ENCODE measurements at regions not wholly inside any gene's neighbourhood (a gene's known extent, or its start where the extent isn't known, plus 50 kb on each side); places are given as distances from the start of the nearest gene placed in this dataset.
"Not testable (repeated sequence)": the region's sequence is repeated elsewhere in the genome, so short reads cannot be mapped to it uniquely, and the experiment has no call there.

DNA sequence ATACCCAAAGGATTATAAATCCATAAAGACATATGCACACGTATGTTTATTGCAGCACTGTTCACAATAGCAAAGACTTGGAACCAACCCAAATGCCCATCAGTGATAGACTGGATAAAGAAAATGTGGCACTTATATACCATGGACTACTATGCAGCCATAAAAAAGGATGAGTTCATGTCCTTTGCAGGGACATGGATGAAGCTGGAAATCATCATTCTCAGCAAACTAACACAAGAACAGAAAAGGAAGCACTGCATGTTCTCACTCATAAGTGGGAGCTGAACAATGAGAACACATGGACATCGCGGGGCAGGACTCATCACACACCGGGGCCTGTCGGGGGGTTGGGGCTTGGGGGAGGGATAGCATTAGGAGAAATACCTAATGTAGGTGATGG lies 108.2 kb downstream of the C16orf95 start:
- not testable (repeated sequence) for DNase-seq (ENCODE audit: low spot score)

DNA sequence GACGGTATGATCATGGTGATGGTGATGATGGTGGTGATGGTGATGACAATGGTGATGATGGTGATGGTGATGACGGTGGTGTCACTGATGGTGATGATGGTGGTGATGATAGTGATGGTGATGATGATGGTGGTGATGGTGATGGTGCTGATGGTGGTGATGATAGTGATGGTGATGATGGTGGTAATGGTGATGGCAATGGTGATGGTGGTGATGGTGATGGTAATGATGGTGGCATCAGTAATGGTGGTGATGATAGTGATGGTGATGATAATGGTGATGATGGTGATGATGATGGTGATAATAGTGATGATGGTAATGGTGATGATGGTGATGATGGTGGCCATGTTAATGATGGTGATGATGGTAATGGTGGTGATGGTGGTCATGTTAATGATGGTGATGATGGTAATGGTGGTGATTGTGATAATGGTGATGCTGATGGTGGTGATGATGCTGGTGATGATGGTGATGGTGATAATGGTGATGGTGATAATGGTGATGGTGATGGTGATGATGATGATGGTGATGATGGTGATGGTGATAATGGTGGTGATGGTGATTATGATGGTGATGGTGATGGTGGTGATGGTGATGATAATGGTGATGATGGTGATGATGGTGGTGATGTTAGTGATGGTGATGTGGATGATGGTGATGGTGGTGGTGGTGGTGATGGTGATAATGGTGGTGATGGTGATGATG lies 107.2 kb downstream of the C16orf95 start:
- DNase-seq (ENCODE audit: low spot score): no peak

DNA sequence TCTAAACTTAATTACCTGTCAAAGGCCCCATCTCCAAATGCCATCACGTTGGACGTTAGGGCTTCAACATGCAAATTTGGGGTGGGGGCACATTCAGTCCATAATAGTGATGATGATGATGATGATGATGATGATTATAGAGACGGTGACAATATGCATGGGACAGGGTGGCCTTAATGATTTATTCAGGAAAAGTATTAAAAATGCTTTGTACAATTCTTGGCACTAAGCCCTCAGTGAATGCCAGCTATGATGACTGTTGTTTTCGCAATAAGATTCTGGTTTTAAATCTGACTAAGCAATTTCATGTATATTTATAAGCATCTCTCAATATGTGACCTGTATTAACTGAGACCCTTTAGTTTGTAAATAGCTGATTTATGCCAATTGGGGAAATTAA lies 106.3 kb downstream of the C16orf95 start:
- no peak for DNase-seq (ENCODE audit: low spot score)

DNA sequence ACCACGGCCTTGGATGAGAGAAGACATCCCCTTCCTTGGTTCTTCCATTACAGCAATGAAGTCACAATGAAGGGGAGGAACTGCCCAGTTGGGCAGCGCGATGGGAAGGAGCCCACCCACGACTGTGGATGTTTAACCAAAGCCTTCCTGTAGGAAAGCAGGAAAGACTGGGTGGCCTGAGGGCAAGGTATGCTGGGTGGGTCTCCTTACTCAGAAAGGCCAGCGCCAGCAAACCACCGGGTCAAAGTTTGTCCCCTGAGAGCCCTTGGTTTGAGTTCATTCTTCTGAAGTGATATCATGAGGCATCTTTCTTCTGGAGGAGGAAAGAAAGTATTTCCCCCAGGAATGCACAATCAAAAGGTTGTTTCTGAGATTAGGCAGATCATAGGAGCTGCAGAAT lies 105.2 kb downstream of the C16orf95 start:
- DNase-seq (ENCODE audit: low spot score): no peak

DNA sequence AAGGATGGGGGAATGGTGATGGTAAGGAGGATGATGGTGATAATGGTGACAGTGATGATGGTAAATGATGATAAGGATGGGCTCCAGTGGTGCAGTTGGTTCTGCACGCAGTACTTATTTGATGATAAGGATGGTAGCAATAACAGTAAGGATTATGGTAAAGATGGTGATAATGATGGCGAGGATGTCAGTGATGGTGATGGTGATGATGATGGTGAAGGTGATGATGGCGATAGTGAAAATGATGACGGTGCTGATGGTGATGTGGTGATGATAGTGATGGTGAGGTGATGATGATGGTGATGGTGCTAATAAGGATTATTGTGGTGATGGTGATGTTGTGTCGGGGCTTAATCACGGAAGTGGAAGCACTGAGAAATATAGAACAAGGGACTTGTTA lies 103.7 kb downstream of the C16orf95 start:
- no peak for DNase-seq (ENCODE audit: low spot score)

DNA sequence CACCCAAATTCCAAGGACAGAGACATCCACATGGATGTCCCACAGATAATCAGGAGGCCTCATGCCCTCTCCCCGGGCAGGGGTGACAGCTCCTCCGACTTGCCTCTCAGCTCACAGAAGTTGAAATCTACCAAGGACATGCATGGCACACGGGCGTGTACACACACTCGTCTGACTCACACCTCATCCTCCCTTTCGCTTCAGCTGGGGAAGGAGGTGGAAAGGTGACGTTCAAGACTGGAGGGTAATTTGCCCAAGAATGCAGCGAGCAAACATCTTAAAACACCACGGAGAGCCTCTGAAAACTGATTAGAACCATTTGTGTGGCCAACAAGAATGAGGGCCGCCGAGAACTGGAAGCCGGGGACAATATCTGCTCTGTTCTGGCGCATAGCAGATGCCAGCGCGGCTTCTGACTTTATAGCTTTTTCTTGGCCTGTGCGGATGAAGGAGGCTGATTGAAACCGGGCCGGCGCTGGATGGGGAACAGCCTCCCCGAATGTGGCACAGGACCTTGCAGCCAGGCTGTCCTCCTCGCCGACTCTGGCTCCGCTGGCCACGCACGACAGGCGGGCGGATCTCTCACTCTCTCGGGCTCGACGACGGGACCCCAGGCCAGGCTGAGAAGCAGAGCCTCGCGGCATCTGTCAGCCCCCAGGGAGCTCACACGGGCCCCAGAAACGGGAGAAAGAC lies 100.9 kb downstream of the C16orf95 start:
- no peak for DNase-seq (ENCODE audit: low spot score)

DNA sequence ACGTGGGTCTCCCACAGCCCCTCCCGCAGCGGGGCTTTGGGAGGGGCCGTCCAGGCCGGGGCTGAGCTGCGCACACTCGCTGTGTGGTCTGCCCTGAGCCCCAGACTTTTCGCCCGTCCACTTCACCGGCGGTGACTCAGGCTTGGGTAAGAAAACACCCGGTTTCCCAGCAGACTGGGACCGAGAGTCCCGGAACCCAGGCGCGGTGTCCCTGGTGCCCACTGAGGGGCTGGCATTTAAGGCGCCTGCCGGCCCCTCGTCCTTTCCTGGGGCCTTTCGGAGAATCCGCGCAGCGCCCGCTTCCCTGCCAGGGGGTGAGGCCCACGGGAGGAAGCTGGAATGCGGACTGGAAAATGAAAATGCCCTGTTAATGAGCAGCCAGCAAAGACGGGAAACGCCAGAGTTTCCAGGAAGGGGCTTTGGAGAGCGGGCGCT lies 100.3 kb downstream of the C16orf95 start:
- DNase-seq (ENCODE audit: low spot score): no peak

DNA sequence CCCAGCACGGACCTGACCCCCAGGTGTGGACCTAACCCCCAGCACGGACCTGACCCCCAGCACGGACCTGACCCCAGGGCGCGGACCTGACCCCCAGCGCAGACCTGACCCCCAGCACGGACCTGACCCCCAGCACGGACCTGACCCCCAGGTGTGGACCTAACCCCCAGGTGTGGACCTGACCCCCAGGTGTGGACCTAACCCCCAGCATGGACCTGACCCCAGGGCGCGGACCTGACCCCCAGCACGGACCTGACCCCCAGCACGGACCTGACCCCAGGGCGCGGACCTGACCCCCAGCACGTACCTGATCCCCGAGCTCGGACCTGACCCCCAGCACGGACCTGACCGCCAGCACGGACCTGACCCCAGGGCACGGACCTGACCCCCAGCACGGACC lies 99.4 kb downstream of the C16orf95 start:
- DNase-seq (ENCODE audit: low spot score): not testable (repeated sequence)

DNA sequence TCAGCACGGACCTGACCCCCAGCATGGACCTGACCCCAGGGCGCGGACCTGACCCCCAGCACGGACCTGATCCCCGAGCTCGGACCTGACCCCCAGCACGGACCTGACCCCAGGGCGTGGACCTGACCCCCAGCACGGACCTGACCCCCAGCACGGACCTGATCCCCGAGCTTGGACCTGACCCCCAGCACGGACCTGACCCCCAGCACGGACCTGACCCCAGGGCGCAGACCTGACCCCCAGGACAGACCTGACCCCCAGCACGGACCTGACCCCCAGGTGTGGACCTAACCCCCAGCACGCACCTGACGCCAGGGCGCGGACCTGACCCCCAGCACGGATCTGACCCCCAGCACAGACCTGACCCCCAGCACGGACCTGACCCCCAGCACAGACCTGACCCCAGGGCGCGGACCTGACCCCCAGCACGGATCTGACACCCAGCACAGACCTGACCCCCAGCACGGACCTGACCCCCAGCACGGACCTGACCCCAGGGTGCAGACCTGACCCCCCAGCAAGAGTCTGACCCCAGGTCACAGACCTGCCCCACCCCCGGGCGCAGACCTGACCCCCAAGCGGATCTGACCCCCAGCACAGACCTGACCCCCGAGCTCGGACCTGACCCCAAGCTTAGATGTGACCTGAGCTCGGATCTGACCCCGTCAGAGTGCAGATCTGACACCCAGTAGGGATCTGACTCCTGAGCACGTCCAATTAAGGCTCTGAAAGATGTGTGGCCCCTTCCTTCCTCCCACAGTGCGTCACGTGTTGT lies 98.7 kb downstream of the C16orf95 start:
- no peak for DNase-seq (ENCODE audit: low spot score)

DNA sequence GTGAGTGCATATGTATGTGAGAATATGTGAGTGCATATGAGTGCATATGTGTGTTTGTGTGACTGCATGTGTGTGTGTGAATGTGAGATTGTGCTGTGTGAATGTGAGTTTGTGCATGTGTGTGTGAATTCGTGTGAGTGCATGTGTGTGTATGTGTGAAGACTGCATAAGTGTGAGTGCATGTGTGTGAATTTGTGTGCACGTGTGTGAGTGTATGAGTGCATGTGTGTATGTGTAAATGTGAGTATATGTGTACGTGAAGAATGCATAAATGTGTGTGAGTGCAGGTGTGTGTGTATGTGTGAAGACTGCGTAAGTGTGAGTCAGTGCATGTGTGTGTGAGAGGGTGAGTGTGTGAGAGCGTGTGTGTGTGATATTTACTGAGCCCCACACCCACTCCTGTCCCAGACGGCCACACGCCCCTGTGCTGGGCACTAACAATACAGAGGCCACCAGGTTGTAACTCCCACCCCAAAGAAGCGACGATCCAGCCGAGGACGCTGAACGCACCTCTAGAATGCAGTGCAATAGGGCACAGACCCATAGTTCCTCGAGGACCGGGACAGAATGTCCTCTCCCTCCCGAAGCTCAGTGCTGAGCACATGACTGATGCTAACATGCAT lies 97.8 kb downstream of the C16orf95 start:
- no peak for DNase-seq (ENCODE audit: low spot score)

DNA sequence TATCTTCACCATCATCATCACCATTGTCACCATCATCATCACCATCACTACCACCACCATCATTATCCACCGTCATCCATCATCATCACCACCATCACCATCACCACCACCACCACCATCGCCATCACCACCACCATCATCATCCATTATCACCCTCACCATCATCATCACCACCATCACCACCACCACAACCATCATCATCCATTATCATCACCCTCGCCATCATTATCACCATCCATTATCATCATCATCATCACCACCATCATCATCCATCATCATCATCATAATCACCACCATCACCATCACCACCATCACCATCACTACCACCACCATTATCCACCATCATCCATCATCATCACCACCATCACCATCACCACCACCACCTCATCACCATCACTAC lies 95.6 kb downstream of the C16orf95 start:
- no peak for DNase-seq (ENCODE audit: low spot score)

DNA sequence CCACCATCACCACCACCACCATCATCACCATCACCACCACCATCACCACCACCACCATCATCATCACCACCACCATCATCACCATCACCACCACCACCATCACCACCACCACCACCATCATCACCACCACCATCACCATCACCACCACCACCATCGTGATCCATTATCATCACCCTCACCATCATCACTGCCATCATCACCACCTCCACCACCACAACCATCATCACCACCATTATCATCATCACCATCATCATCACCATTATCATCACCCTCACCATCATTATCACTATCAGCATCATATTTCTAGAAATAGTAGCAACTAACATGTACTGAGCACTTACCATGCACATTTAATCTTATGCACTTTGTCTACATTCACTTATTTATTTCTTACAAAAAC lies 94.9 kb downstream of the C16orf95 start:
- DNase-seq (ENCODE audit: low spot score): no peak

DNA sequence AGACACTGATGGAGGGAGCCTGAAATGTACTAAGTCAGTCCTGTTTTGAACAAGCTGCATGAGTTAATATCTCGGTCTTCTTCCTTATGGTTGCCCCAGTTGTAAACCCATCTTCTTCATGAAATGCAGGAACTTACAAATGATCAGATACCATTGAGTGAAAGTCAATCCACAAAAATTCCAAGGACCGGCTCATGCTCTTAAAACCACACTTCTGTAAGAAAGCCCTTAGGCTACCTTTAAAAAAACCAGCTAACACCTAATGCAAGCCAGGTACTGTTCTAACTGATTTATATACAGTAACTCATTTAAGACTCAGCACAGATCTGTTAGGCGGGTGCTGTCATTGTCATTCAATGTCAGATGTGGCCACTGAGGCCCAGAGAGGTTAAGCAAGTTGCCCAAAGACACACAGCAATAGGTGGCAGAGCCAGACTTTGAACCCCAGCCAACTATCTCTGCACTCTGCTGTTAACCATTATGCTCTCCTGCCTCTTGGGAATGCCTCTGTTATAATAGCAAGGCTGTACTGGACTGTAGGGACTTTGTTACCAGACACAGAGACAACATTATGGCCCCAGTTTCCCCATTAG lies 93.4 kb downstream of the C16orf95 start:
- DNase-seq (ENCODE audit: low spot score): no peak

DNA sequence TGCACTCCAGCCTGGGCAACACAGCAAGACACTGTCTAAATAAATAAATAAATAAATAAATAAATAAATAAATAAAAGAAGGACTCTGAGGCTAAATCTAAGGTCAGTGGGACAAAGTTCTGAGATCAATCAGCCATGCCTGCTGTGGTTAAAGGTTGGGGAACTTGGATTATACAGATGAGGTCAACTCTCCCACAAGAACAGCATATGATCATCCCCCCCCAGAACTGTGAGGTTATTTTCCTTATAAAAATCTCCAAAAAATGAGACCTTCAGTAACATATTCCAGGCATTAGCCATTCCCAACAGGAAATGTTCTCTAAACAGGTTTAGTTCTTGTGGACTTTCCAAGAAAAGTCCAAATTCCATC lies 90.3 kb downstream of the C16orf95 start:
- DNase-seq (ENCODE audit: low spot score): no peak

DNA sequence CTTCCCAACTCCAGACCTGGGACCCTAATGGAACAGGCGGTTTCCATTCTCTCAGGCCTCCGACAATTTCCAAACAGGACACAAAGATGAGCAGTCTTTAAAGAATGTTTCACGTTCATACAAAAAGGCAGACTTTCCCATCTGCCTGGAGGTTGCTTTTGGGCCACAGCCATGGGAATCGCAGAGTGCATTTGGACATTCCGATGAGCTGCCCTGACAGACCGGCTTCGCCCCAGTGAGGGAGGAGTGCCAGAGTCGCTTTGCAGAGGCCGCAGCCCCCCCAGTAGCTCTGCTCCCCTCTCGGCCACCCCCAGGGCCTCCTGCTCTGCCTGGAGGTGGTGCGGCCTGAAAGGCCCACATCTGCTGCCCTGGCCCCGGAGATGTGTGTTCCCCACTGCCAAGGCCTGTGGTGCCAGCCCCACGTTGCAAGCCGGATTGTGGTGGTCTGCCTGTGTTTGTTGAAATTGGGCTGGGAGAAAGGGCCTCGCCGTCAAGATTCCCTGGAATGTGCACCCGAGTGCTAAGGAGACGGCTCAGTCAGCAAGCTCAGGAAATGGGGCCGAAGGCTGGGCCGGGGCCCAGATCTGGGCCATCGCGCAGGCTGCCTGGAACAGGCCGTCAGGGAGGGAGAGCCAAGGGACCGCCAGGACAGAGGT lies 89.8 kb downstream of the C16orf95 start:
- DNase-seq (ENCODE audit: low spot score): no peak

DNA sequence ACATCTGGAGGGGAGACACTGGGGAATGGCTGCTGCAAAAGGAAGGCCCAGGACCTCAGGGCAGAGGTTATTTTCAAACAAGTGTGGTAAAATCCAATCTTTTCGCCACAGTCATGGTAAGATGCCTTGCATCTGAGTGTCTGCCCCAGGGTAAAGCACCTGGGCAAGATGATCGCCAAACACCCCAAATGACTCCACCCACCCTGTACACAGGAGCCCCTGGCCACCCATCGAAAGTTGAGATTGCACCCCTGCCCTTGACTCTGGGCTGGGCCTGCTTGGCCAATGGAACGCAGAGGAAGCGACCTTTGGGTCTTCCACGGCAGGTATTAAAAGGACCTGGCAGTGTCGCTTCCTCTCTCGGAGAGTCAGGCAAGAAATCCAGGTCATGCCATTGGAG lies 88.8 kb downstream of the C16orf95 start:
- no peak for DNase-seq (ENCODE audit: low spot score)

DNA sequence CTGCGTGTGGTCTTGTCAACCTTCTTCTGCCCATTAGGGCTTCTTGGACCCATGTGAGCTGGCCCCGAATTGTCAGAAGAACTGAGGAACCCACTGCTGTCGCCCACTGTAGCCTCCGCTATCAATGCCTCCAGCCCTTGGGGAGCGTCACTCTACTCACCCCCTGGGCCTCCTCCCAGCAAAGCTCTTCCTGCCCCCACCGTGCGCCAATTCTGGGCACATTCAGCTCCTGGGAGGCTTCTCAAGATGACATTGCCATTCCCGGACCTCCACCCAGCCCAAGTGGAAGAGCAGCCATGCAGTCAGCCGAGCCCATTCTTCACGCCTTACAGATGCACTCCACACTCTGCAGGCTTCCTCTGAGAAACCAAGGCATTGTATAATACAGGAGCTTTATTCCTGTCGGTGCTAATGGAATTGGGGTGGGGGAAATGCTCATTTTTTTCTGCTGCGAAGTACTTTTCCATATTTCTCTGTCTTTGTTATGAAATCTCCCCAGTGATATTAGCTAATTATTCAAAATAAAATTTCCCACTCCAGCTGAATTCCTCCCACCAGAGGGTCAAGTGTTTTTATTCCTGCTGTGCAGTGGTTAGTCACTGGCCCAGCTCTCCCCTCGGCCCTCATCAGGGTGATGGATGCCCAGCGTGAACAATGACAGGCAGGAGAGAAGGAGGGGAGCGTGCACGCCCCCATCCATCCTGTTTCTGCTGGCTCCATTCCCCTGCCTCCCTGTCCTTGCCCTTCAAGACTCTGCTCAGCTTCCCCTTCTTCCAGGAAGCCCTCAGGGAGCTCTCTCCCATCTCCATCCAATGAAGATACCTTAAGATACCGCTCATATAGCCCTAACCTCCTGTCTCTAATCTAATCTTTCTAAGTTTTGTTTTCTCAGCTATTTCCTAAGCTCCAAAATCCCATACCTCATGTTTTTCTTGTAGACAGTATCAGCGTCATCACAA lies 87.7 kb downstream of the C16orf95 start:
- DNase-seq (ENCODE audit: low spot score): no peak

DNA sequence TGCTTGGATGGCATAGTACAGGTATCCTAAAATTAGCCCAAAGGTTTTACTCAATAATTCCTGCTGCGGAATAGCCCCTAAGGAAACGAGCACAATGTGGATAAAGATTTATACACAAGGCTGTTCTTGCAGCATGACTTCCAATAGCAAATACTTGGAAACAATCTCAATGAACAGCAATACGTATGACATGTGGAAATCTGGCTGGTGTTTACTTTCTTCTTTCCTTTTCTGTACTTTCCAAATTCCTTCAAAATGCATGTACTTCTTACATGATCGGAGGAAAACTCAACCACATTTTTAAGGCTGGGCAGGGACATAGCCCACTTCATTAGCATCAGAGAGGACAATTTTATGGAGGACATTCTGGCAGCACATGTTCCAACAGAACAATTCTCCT lies 86.6 kb downstream of the C16orf95 start:
- DNase-seq (ENCODE audit: low spot score): no peak

DNA sequence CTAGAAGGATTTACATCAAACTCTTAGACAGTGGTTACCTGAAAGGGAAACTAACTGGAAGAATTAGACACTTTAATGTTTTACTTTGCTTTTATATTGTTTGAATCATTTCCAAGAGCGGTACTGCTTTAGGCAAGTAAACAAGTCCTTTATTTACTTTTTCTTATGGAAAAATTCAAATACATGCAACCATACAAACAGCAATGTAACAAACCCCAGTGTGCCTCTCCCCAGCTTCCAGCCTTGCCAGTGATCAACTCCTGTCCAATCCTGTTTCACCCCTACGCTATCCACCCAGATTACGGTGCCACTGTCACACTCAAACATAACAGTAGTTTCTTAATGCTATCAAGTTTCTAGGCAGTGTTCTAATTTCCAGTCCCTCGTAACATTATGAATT lies 85.9 kb downstream of the C16orf95 start:
- DNase-seq (ENCODE audit: low spot score): no peak

DNA sequence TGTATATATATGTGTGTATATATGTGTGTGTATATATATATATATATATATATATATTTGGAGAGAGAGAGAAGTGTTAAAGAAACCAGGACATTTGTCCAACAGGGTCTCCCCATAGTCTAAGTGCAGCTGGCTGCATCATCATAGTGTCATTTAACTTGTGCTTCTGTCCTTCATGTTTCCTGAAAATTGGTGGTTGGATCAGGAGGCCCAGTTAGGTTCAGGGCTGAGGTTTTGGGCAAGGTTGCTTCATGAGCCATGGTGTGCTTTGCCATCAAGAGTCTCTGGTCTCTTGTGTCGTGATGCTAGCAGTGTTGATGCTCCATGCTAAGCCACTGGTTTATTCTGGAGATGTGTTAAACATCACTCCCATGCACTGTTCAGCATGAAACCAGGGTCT lies 85.3 kb downstream of the C16orf95 start:
- no peak for DNase-seq (ENCODE audit: low spot score)

DNA sequence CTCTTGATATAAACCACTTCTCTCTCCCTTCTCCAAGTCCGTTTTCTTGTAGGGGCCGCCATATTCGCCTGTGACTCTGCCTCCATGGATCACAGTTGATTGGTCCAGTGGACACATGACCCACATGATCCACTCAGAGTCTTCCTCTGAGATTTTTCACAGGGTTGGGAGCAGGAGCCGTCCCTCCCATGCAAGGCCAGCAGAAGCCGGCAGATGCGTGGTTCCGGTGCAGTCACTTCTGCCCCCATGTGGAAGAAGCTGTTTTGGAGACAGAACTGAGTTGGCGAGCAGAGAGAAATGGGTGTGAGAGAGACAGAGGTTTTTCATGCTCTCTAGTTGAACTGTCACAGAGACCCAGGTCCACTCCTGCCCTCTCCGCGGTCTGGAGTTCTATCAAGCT lies 83.3 kb downstream of the C16orf95 start:
- no peak for DNase-seq (ENCODE audit: low spot score)
